ENCODE measurements at regions not wholly inside any gene's neighbourhood (a gene's known extent, or its start where the extent isn't known, plus 50 kb on each side); places are given as distances from the start of the nearest gene placed in this dataset.
A peak's percentile ranks its signal among the peaks of the same experiment; 100 is the strongest.

DNA sequence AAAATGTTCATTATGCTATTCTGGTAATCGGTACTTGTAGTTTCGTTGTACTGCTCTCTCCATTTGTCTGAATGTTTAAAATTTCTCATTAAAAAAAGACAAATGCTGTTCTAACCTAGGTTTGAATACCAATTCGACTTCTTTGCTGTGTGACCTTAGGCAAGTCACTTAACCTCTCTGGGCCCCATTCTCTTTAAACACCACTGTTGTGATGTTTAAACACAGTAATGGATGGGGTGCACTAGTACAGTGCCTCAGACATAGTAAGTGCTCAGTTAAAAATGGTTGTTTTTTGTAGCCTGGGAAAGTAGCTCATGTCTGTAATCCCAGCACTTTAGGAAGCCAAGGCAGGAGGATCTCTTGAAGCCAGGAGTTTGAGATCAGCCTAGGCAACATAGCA is 138.5 kb downstream of the MRPL14 start:
- WGBS (ENCODE audit: insufficient coverage, insufficient replicate concordance, low lambda C conversion rate, missing lambda C conversion rate): 18% methylated on average over 3 of the region's 3 CpGs
- Histone ChIP-seq H3K27ac (ENCODE audit: control insufficient read depth, insufficient read depth) (no peak overlapping the region), H4K20me1 (ENCODE audit: control insufficient read depth, insufficient read depth) (no peaks in the 10 kb centered on the region), H3K4me1 (ENCODE audit: control insufficient read depth, insufficient read depth, low read length) (peaks cover 3% of the 10 kb centered on the region), H3K4me2 (ENCODE audit: control insufficient read depth, insufficient read depth) (no peak overlapping the region), H3K27me3 (replicated peaks in 1 of 2; ENCODE audit: control insufficient read depth in 2 of 2, insufficient read depth in 2 of 2, low read length in 1 of 2) (no peaks in the 10 kb centered on the region), H3K36me3 (ENCODE audit: control insufficient read depth in 2 of 2, insufficient read depth in 2 of 2, low read length in 1 of 2) (no peaks in the 10 kb centered on the region), H3K9ac (ENCODE audit: control insufficient read depth, insufficient read depth, low read length) (no peak overlapping the region), H3K4me3 (no peak overlapping the region), H2AFZ (ENCODE audit: control insufficient read depth, low read depth, low read length) (no peak overlapping the region), H3K79me2 (ENCODE audit: control insufficient read depth, insufficient read depth, low read length) (no peaks in the 10 kb centered on the region), H3K9me3 (replicated peaks; ENCODE audit: control insufficient read depth, insufficient read depth, low read length) (no peaks in the 10 kb centered on the region)
- ChIA-PET POLR2A (interaction anchor here (0.7 kb wide), 1 partner anchor 62 kb away, joined by 6 read pairs; no protein-coding TSS in a partner anchor), CTCF (no interaction called here), SMC1A (ENCODE audit: uncharacterized antibody, unreplicated experiment) (interaction anchor here (5.3 kb wide), 1 partner anchor 9 kb away, joined by 41 read pairs; no protein-coding TSS in a partner anchor), RAD21 (ENCODE audit: unreplicated experiment) (interaction anchor here (7.3 kb wide), 1 partner anchor 10 kb away, joined by 48 read pairs; no protein-coding TSS in a partner anchor)
- BruUV-seq (replicated peaks): no TSS peak
- intact Hi-C loops (cut with micrococcal nuclease; ENCODE audit: unreplicated experiment) (no loop called here), in situ Hi-C loops (cut with MboI) (no loop called here)
- ATAC-seq (no peak), FAIRE-seq (no peak), DNase-seq (ENCODE audit: low read depth, low spot score) (no peak)
- TF ChIP-seq NFXL1 (IDR thresholded peaks at IDR 0.05; ENCODE audit: borderline replicate concordance) (0 out of 2 replicates have a peak, but pooled peaks have one; percentile 13), PAX8 (IDR thresholded peaks at IDR 0.05) (no peak), SMARCA5 (IDR thresholded peaks at IDR 0.05) (peak; percentile 71; the same call in 1 of the 2 replicates), CBX5 (IDR thresholded peaks at IDR 0.05; ENCODE audit: low read depth) (no peak), ZNF622 (IDR thresholded peaks at IDR 0.05) (no peak), RB1 (IDR thresholded peaks at IDR 0.05; ENCODE audit: borderline replicate concordance) (no peak)

DNA sequence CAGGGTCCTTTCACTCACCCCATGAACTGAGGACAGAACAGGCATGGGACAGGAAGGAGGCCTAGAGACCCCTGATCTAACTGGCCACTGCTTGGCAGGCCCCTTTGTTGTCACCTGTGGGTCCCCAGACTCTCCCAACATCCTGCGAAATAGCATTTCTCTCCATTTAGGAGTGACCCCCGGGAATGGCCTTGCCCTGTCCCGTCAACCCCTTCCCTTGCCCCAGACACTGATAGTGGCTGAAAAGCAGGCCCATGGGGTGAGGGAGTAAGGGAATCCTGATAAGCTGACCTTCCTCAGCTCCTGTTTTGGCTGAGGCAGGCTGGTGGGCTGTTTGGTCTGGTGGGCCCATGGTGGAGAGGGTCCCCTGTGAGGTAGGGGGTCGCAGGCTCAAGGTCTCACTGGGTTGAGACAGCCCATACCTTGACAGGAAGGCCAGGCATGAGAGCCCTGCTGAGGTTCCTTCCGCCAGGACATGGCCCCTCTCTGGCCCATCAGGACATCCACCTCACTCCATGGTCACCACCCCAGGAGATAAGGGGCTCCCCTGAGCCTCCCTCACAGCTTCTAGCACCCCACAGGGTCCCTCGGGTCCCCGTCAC is 139.3 kb downstream of the MRPL14 start:
- CTCF ChIA-PET: no interaction called here
- Histone ChIP-seq H3K79me2 (ENCODE audit: control insufficient read depth, insufficient read depth, low read length) (no peaks in the 10 kb centered on the region), H3K9me3 (replicated peaks; ENCODE audit: control insufficient read depth, insufficient read depth, low read length) (no peaks in the 10 kb centered on the region), H3K4me1 (ENCODE audit: control insufficient read depth, insufficient read depth, low read length) (no peaks in the 10 kb centered on the region), H3K4me2 (ENCODE audit: control insufficient read depth, insufficient read depth) (no peak overlapping the region), H4K20me1 (ENCODE audit: control insufficient read depth, insufficient read depth) (no peaks in the 10 kb centered on the region), H3K4me3 (no peak overlapping the region), H3K27ac (ENCODE audit: control insufficient read depth, insufficient read depth) (no peak overlapping the region), H3K27me3 (replicated peaks in 1 of 2; ENCODE audit: control insufficient read depth in 2 of 2, insufficient read depth in 2 of 2, low read length in 1 of 2) (no peaks in the 10 kb centered on the region; a peak in 1 of 4 replicates), H3K9ac (ENCODE audit: control insufficient read depth, insufficient read depth, low read length) (no peak overlapping the region), H2AFZ (ENCODE audit: control insufficient read depth, low read depth, low read length) (no peak overlapping the region), H3K36me3 (ENCODE audit: control insufficient read depth in 2 of 2, insufficient read depth in 2 of 2, low read length in 1 of 2) (no peaks in the 10 kb centered on the region)
- 31% methylated on average over 7 of the region's 7 CpGs for WGBS (ENCODE audit: insufficient coverage, insufficient replicate concordance, low lambda C conversion rate, missing lambda C conversion rate)
- intact Hi-C loops (cut with micrococcal nuclease; ENCODE audit: unreplicated experiment) (no loop called here), in situ Hi-C loops (cut with MboI) (no loop called here)
- DNase-seq (ENCODE audit: low read depth, low spot score) (no peak), FAIRE-seq (no peak), ATAC-seq (no peak)
- no TSS peak for BruUV-seq (replicated peaks)
- TF ChIP-seq SMARCA5 (IDR thresholded peaks at IDR 0.05): no peak
- TF ChIP-seq, protein P1, sequence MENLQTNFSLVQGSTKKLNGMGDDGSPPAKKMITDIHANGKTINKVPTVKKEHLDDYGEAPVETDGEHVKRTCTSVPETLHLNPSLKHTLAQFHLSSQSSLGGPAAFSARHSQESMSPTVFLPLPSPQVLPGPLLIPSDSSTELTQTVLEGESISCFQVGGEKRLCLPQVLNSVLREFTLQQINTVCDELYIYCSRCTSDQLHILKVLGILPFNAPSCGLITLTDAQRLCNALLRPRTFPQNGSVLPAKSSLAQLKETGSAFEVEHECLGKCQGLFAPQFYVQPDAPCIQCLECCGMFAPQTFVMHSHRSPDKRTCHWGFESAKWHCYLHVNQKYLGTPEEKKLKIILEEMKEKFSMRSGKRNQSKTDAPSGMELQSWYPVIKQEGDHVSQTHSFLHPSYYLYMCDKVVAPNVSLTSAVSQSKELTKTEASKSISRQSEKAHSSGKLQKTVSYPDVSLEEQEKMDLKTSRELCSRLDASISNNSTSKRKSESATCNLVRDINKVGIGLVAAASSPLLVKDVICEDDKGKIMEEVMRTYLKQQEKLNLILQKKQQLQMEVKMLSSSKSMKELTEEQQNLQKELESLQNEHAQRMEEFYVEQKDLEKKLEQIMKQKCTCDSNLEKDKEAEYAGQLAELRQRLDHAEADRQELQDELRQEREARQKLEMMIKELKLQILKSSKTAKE (IDR thresholded peaks at IDR 0.05; ENCODE audit: low read depth, poor library complexity, severe bottlenecking): no peak
- TF ChIP-seq SUZ12 (IDR thresholded peaks at IDR 0.05; ENCODE audit: unreplicated experiment): no peak
- TF ChIP-seq ZNF622 (IDR thresholded peaks at IDR 0.05): no peak
- TF ChIP-seq HDGF (IDR thresholded peaks at IDR 0.05): no peak
- POLR2A ChIA-PET: no interaction called here
- SMC1A ChIA-PET (ENCODE audit: uncharacterized antibody, unreplicated experiment): interaction anchor here (1.4 to 5.3 kb wide), 2 partner anchors 9 to 10 kb away, joined by 3 to 41 read pairs; no protein-coding TSS in a partner anchor
- RAD21 ChIA-PET (ENCODE audit: unreplicated experiment): interaction anchor here (1.4 kb wide), 1 partner anchor 13 kb away, joined by 3 read pairs; no protein-coding TSS in a partner anchor
